ENCODE measurements at regions not wholly inside any gene's neighbourhood (a gene's known extent, or its start where the extent isn't known, plus 50 kb on each side); places are given as distances from the start of the nearest gene placed in this dataset.

DNA sequence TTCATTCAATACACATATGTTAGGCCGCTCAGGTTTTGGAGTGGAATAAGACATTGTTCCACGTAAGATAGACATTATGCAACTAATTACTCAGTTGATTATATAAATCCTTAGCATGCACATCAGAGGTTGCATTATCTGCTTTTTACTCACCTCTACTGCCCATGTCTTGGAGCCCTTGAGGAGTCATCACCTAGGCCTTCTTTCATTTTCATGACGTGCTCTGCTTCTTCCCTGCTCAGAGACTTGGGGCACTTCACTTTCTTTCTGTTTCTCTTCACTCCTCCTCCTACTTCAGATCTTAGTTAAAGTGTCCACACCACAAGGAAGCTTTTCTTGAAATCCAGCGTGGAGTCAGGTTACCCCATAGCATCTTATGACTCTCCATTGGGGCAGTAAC is 241.1 kb downstream of the TLR4 start:
- DNase-seq = no peak

DNA sequence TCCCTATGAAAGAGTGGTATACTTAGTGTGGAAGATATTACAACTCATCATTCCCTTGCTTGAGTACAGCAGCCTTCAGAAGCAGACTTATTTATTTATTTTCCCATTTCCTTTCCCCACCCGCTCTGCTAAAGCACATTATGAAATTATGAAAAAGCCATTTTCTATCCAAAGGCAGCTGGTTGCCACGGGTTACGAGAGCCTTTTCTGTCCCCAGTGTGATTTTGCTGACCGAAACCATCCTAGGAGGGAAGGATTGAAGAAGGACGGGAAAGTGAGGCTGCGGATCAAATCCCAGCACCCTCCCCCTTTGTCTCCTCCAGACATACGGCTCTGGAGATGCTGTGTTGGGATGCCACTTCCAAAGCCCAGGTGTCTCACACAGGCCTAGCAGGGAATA is 246.9 kb downstream of the TLR4 start:
- no peak for DNase-seq

DNA sequence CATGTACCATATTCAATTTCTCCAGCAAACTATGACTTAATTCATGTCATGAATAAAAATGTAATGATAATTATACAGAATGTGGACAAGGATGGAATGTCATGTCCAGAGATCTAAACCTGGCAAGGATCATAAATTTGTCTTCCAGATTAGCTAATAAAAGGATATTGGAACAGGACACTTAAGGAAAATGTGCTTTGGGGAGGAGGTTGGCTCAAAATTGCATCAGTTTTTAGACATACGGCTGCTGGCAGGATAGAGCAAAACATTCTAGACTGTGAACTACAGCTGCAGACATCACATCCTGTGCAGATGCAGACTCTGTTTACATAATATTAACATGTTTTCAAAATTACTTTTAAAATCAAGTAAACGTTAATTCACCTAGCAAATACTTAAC is 248.4 kb downstream of the TLR4 start:
- DNase-seq = no peak

DNA sequence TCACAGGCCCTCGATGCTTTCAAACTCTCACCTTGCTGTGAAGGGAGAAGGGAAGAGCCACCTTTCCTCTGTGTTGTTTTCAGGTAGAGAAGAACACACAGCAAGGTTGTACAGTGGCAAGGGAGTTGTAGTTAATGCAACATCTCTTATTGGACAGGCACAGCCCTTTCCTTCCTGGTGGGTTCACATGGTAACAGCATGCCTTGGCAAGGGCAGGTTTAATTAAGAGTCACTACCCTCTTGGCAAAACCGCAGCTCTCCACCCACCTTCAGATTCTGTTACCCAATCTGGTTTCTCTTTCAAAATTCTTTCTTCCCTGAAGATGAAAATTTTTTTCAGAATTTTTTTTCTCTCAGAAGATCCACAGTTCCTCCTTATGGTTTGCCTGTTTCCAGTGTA is 253.1 kb downstream of the TLR4 start:
- no peak for DNase-seq

DNA sequence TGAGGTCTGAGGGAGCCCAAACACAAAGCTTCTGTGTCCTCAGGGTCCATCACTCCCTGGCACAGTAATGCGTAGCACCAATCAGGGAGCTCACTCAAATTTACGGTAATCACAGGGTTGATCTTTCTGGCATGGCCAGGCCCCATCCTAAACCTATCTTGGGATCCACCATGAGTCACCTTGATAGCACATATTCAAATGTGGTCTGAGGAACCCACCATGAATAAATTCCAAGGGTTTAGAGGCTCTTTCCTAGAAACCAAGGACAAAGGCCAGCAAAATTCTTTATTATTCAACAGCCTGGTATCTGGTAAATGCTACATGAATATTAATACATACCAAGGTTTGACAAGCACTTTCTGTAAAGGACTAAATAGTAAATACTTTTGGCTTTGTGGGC is 254.5 kb downstream of the TLR4 start:
- no peak for DNase-seq

DNA sequence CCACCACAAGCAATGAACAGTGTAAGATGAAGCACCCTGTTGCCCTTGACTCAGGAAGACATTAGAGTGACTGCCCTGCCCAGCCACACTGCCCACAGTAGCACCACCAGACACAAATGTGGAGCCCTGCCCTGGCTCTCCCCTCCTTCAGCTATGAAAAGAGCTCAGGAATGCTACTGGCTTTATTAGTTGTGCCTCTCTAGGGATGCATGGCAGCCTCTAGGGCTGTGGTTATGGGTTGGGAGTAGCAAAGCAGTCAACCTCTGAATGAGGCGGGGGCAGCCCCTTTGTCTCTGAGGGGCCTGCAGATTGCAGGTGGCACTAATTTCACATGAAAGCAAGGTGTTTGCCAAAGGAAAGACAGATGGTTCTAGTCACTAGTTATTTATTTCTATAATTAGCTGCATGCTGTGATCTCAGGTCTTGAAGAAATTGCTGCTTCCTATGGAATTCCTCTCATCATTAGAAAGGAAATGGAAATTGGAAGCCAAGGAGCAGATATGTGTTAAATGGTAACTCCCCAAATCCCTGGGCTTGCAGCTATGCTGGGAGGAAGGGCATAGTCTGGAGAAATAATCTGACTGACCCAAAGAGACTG is 259.4 kb downstream of the TLR4 start:
- no peak for DNase-seq

DNA sequence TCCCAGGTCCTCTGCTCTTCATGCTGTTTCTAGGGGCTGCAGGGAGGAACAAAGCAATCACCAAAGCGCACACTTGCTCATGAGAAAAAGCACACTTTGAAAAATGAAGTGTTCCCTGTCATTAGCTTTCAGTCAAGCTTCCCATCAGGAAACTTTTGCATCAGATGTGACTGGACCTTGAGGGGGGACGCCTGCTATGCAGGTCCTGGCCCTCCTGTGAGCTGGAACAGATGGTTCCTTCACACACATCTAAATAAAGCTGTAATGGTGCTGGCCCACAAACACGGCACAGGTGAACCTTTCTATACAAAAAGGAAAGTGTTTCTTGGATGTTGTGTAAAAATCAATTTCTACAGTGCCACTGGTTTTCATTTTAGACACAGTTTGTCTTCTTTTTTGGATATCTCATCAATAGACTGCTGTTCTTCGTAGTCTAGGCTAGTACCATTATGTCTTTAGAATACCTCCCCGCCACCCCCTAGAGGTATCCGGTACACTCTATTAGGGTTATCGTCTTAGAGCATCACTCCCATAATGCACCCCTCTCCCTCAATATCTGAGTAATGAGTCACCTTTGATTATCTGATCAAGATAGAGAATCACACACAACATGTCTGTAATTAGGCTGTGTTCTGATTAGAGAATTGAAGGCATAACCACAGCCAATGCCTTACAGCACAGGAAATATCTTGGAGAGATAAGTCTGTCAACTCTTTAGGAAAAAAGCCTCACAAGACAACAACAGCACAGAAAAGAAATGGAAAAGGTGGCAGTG is 266.3 kb downstream of the TLR4 start:
- no peak for DNase-seq

DNA sequence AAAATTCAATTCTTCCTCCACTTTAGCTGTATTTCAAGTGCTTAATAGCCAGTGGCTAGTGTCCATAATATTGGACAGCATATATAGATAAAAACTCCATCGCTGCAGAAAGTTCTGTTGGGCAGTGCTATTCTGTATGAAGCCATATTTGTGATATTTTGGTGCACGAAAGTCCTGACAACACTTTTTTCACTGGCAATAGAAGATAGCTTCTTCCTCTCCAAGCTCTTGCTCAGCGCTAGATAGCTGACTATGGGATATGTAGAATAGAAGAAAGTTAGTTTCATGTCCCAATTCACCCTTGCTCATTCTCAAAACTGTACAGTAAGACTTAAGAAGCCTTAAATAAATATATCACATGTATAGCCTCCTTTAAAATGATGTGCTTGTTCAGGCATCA is 269.9 kb downstream of the TLR4 start:
- DNase-seq = no peak

DNA sequence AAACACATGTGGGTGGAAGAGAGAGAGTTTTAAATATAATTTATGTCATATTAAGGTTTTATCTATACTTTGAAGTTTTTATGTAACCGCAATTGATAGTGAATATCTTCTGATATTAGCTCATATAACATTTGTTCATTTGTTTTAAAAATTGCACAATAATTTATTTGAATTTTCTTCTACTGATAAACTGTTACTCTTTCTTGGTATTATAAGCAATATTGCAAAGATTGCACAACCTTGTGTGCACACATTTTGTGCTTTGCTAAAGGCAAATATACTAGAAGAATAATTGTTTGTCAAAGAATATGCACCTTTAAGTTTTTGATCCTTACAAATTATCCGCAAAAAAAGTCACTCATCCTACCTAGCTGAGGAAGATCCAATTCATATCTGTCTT is 275.7 kb downstream of the TLR4 start:
- DNase-seq = no peak

DNA sequence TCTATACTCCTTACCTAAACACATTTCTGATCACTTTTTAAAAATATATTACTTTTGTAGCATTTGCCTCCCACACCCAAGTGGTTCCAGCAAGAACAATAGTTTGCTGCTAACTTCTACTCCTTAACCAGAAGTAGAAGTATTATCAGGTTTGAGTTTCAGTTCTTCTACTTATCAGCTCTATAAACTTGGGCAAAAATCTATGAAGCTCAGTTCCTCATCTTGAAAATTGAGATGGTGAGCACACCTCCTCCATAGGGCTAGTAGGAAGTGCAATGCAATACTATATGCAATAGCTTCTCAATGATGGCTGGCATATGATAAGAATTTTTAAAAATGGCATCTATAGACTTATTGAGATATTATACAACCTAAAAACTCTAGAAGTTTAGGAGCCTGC is 283.7 kb downstream of the TLR4 start:
- DNase-seq = no peak

DNA sequence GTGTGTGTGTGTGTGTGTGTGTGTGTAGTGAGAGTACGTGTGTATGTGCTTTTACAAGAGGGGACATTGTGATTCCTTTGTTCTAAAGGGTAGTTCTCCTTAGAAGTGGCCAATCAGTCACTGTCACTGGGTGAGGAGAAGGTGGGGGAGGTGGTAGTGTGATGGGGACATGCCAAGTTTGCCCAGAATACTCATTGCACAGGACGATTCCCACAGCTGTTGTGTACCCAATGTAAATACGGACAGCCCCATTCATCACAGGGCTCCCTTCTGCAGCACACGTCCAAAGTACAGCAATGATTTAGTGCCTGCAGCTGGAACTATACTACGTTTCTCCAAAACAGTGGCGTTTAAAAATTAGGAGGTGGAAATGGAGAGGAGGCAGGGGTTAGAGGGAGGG is 287.8 kb downstream of the TLR4 start:
- DNase-seq = no peak

DNA sequence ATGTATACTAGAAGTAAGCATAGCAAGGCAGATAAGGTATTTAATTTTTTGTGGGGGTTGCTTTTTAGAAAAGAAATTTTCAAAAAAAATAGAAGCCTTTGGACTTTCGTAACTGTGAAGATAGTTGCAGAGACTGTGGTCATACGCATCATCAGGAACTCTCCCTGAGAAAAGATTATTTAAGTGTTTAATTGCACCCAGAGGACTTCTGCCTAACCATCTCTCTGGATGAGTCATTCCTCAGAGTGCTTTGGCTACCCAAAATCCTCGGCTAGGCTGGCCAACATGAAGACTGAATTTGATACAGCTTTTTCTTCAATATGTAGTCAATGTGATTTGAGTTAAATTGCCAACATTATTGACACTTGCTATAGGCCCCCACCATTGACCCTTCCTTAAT is 296.4 kb downstream of the TLR4 start:
- DNase-seq = no peak

DNA sequence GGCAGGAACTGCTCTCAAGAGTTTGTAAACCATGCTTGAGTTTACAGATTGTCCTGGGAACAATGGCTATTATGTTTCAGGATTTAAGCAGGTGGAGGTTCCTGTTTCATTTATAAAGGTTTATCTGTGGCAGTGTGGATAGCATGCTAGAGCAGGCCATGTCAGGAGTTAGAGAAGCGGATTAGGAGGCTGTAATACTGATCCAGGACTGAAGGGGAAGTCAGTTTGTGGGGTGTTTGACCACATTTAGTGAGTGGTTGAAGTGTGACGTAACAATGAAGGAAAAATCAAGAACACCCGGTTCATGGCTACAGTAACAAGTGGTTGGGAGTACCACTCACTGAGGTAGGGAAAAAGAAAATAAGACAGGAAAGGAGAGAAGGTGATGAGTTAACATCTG is 299.0 kb downstream of the TLR4 start:
- DNase-seq = no peak

DNA sequence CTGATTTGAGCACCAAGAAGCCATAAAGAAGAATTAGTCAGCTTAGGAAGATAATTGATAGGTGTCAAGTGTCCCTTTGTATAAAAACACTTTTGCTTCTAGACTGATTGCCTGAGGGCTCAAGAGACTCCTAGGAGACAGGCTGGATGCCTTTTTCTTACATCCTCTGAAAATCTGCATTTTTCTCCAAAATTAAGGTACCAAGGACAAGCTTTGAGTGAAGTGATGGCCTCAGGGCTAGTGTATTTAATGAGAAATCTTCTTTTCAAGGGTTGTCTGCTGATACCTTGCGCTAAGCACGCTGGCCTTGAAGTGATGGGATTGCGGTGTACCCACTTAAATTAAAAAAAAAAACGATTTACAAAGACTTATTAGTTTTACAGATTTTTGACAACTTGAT is 304.0 kb downstream of the TLR4 start:
- no peak for DNase-seq

DNA sequence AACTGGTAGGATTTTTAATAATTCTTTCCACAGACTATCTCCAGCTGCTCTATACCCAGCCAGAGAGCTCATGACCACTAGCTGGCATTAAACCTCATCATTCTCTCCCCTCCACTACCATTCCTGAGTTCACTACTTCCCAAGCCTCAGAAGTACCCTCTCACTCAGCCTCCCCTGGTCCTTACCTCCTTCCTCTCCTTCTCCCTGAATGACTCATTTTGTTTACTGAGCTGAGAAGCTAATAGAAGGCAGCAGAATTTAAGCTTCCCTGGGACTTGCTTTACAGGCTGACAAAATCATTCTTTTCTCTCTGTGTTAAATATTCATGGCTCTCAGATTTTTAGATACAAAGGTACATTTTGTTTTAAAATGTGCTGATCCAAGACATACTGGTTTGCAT is 305.4 kb downstream of the TLR4 start:
- no peak for DNase-seq

DNA sequence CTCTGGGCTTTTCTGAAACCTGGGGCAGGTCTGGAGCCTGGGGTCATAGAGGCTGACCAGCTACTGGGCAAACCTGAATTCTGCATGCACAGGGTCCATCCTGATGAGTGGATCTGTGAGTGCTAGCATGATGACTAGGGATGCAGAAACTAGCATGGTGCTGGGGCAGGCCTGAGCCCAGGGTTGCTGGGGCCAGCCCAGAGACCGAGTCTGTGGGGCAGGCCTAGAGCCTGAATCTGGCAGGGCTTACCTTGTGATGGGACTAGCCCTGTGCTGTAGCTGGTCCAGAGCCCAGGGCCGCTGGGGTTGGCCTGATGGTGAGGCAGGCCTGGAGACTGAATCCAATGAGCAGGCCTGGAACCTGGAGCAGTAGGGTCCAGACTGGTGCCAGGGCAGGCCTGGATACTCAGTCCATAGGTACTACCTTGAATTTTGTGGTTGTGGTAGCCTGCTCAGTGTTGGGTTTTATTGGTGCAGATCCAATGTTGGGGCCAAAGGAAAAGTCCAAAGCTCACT is 313.5 kb downstream of the TLR4 start:
- no peak for DNase-seq

DNA sequence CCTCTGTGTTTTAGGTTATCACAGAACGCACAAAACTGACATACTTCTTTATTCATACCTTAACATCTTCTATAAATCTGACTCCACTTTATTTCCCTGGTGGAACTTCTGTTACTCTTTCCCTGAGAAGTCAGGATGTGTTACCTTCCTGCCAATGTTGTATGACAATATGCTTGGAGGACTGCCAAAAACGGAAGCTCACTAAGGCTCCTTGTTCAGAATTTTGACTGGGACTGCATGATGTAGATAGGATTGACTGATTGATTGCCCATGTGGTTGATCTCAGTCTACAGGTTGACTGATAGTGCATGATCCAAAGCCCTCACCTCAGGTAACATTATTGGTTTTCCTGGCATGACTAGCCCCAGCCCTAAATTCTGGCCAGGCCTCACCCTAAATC is 319.4 kb downstream of the TLR4 start:
- DNase-seq = no peak

DNA sequence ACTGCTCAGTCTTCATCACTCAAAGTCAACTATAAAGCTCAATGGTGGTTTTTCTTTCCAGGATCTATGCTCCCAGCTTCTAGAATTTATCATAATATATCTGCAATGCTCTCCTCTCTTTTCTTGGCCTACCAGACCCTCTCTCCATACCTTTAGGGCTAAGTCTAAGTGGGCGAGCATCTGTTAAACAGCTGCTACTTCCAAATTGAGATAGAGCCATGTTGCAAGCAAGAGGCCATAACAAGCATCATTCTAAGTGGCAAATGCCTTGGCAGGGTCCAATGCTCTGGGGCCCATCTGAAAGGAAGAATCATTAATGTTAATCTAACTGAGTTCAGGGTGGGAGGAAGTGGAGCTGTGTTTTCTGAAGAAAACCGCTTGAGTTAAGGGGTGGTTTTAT is 324.0 kb downstream of the TLR4 start:
- DNase-seq = no peak

DNA sequence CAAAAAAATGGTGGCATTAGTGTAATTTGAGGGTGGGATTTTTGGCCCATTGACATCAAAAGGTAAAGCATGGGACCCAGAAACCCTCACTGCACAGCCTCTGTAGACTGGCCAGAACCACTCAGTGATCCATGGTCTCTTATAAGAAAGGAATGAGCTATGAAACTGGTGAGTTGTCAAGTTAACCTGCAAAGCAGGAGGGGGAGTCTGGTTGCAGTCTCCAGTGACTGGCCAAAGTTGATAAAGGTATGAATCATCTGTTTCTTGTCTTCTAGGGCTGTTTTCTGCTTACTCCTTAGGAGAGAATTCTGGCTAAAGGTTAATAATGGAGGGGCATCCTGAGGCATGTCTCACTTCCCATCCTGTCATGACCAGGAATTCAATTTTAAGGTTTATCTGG is 325.2 kb downstream of the TLR4 start:
- DNase-seq = no peak

DNA sequence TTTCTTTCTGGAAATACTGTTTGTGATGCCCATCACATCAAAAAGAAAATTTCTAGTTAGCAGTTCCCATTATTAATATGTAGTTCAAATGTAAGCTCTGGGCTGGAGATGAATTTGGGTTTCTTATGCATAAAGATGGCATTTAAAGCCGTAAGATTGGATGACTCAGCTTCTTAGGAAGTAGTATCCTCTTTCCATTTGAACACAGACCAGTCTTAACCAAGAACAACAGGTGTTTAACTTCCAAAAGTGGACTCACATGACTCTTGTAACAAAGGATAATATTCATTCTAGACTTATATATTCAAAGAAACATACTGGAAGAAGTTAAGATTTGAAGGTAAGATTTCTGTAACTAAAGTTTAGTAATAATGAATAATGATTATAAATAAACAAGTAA is 330.5 kb downstream of the TLR4 start:
- no peak for DNase-seq

DNA sequence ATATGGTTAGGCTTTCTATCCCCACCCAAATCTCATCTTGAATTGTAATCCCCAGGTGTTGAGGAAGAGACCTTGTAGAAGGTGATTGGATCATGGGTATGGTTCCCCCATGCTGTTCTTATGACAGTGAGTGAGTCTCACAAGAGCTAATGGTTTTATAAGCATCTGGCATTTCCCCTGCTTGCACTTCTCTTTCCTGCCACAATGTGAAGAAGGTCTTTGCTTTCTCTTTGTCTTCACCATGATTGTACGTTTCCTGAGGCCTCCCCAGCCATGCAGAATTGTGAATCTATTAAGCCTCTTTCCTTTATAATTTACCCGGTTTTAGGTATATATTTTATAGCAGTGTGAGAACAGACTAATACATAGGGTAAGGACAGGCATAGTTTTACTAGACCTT is 334.5 kb downstream of the TLR4 start:
- DNase-seq = no peak

DNA sequence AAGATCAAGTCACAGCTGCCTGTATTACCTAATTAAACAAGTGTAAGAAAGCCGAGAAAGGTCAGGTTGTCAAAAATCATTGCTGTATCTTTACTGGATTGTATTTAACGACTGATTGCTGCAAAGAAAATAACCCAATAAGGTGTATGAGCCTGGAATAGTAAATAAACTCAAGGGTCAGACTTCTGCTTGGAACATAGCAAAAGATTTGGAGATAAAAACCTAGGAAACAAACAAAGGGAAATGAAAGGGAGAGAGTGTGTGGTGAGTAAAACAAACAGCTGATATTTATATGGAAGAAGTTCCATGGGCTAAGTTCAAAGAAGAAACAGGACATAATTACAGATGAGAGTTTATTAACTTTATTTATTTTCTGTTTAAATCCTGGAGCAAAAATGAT is 354.0 kb downstream of the TLR4 start:
- DNase-seq = no peak

DNA sequence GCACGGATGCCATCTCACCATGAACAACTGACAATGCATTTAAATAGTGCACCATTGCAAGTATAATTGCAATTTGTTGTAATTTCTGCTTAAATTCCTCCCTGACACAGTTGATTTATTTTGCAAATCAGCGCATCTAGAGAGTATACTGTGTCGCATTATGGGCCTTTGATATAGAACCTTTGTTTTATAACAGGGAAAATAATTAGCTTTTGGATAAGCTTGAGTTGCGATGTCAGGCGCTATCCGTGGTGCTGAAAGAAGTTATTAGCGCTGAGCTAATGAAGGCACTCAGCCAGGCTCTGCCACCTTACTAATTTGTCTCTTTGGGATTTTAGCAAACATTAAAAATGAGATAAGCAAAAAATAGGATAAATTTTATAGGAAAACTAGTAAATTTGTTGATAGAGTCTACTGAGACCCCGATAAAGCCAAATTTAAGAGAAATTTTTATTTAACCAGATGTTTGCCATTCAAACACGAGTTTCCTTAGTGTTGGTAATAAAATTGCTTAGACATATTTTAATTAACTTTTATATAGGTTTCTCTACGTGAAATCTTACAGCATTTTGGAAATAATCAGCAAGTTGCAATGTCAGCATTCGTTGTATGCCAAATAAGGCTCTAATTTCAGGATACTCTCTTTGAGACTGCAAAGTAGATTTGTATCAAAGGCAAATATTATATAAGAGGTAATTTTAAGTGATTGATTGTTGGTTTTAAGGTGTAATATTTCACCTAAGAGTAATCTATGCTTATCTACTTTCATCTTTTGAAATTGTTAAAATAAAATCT is 355.5 kb downstream of the TLR4 start:
- DNase-seq = peak; percentile 3

DNA sequence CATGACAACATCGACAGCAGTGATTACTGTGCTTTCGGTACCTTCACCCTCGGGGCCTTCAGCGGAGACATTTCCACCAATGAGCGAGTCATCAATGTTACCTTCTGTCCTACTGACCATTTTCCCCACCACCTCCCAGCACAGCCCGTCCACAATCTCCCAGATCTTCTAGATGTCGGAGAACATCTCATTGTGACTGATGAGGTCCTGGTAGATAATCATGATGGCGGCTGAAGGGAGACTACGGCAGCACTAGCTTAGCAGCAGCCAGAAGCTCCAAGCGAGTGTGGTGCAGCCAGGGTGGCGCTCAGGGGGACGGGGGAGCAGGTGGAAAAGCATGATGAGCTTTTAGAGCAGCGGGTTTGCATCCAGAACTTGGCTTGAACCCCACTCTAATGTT is 379.0 kb downstream of the TLR4 start:
- no peak for DNase-seq
